GM21529 (cell line): ENCODE measurements at regions not wholly inside any gene's neighbourhood (a gene's known extent, or its start where the extent isn't known, plus 50 kb on each side); places are given as distances from the start of the nearest gene placed in this dataset.

Source experiments
- ATAC-seq: cut with Tn5 transposase; IDR thresholded peaks from one replicate; pipeline ENCODE4 v1.9.1; 2021; ENCODE audit not compliant: unreplicated experiment

DNA sequence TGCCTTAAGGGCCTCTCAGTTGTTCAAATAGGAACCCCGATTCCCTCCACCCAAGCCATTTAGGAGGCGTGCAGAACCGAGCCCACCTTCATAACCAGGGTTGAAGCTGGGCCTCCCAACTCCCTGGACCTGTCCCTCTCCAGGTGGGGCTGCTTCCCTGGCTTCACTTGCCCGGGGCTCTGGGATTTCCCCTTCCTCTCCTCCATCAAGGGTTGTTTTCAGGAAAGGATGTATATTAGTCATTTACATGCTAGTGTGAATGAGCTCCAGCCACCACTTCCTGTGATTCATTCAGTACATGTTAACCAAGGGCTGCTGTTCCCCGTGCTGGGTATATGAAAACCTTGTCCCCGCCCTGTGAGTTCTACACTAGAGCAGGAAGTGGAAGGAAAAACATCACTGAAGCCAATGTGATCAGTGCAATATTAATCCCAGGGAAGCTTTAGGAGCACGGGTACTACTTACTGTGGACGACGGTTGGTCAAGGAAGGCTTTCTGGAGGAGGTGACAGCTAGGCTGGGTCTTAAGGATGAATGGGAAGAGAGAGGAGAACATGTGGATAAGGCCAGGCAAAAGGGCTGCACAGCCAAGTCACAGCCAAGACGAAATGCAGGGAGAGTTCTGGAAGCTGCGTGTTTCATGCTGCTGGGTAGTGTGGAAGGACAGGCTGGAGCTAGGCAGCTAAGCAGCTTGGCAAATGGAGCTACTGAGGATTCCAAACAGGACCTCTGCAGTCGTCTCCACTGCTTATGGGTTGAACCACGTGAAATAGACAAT lies 150.1 kb upstream of the SHH start:
- ATAC-seq: no peak

DNA sequence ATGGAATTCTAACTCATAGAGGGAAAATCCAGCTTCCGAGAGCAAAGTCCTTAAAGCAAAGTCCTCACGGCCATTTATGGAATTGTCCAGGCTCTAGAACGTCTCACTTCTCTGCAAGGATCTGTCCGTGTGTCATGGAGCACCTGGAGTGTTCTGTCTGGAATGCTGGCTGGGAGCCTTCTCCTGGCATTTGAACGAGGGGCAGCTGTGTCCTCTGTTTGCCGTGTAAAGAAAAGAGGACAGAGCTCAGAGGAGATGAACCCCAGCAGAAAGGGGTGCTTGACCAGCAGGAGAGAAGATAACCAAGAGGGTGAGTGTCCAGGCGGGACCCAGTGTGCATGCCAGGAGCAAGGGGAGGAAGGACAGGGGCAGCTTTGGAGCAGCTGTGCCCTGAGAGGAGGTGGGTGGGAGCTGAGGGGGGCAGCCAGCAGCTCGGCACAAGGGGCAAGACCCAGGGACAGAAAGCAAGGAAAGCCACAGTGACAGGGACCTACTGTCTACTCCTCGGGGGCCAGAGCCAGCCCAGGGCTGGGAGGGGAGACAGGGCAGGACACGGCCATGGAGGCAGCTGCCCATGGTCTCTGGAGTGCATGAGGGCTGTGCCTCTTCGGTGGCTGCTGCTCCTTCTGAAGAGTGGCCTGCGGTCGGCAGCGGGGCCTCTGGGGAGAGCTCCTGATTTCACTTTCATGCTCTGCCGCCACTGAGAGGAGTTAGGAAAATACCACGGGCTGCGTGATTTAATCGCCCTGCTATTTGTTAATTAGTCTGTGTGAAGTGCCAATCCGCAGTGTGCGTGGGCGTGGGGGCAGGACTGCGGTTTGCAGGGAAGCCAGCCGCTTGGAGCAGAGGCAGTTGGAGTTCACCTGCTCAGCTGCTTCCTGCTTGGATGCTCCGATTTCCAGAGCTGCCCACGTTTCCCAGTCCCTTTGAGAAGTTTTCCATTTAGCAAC lies 149.3 kb upstream of the SHH start:
- no peak for ATAC-seq

DNA sequence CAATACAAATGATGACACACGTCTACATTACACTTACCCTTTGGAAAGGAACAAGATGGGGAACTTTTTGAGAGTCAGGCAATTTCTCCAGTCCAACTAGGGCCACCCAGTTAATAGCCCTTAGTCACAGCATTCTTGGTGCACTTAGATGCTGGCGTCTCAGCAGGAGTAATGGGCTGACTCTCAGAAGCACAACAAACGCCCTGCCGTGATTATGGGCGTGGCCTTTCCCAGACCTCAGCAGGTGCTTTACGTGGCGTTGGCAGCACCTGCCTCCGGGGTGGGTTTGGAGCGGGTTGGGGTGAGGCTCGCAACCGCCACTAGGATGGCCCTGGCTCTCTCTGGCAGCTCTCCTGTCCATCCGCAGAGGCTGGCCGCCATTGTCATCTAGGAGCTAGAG lies 147.6 kb upstream of the SHH start:
- ATAC-seq: no peak

DNA sequence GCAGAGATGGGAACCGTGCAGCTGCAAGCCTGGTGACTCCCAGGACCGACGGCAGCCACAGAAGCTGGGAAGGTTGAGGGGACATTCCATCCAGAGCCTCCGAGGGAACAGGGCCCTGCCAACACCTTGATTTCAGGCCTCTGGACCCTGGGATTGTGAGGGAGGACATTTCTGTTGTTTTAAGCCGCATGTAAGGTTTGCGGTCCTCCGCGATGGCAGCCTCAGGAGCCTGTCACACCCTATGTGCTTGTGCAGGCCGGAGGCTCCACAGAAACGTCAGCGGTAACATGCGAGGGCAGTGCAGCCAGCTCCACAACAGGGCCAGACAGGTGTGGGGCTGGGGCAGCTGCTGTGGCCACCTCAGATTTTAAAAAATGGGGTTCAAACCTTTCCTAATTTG lies 144.7 kb upstream of the SHH start:
- no peak for ATAC-seq

GRCh38 chr7:155955367-155955635 lies 143.0 kb upstream of the SHH start:
- no peak for ATAC-seq

- no peak for ATAC-seq
Measured at GRCh38 chr7:155954550-155955366, 142.5 kb upstream of the SHH start.

- no peak for ATAC-seq
Measured at GRCh38 chr7:155953781-155954549, 141.7 kb upstream of the SHH start.

DNA sequence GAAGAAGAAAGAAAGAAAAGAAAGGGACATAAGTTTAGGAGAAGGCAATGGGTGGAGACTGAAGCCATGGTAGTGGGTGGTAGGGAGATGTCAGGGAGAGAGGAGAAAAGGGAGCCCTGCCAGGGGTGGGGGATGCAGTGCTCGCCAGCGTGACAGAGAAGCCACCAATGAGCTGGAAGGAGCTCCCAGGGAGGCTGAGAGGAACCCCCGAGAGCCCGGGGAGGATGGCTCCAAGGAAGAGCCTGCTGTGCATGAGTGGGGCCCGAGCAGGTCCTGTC lies 141.2 kb upstream of the SHH start:
- ATAC-seq: no peak

DNA sequence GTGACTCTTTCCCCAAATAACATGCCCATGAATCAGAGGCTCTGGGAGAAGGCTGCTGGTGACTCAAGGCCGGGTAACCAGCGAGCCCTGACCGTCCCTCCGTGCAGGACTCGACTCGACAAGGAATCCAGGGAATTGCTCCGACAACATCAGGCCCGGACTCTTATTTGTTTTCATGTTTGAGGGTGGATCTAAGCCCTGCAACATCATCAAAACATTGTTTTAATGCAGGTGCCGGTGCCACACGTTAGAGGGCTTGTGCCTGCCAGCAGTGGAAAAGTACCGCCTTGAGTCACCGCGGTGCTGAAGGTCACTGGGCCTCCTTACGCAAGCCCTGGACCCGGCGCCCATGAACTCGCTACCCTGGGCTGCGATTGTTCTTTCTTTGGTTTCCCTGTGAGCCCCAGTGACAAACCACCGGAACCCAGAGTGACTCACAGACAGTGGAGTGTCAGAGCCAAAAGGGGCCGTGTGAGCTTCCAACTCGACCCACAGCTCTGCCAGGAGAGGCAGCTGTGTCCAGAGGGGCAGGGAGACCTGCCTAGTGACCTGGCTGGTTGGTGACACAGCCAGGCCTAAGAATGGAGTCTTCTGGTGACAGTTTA lies 139.4 kb upstream of the SHH start:
- ATAC-seq: no peak

- no peak for ATAC-seq
Measured at GRCh38 chr7:155950898-155951553, 138.8 kb upstream of the SHH start.

GRCh38 chr7:155948845-155949244 lies 136.6 kb upstream of the SHH start:
- no peak for ATAC-seq

DNA sequence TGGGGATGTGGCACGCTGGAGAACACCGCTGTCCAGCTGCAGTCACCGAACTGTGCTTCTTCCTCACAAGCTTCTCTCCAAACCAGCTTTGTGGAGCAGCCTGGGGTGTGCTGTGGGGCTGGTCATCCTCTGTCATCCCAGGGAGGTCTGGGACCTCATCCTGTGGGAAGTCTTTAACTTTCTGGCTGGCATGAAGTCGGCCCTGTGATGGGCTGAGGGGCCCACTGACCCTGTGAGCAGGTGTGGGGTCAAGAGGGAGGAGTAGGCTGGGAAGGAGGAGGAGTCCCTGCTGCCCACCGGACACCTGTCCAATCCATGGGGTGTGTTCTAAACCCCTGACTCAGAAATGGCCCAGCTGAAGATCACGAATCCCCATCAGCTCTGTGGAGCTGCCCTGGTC lies 136.2 kb upstream of the SHH start:
- ATAC-seq: no peak

DNA sequence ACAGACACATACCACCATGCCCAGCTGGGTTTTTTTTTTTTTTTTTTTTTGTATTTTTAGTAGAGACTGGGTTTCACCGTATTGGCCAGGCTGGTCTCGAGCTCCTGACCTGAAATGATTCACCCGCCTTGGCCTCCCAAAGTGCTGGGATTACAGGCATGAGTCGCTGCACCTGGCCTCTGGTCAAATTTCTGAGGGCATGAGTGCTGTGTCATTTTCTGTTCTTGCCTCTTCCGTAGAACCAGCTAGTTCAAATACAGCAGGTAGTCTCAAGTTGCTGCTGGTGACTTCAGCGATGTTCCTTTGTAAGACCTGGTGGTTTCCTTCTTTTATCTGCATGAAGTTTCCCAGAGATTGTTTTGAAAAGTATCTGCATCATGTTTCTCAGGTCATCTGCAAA lies 134.8 kb upstream of the SHH start:
- ATAC-seq: no peak

GRCh38 chr7:155945670-155946325 lies 133.5 kb upstream of the SHH start:
- no peak for ATAC-seq

DNA sequence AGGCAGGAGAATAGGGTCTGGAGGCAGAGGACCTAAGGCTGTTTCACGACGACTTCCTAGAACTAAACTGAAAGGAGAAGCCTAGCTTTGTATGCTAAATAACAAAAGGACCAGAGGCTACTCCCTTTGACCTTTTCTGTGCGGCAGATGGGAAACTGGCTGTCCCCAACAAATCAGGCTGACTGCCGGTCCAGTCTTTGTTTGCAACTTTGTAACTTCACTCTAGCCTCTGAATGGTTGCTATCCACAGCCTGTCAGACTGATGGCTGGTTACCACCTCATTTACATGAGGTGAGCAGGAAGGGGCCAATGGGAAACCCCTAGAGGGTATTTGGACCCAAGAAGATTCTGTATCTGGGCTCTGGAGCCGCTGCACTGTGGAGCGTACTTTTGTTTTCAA lies 132.6 kb upstream of the SHH start:
- no peak for ATAC-seq

- ATAC-seq: no peak
Measured at GRCh38 chr7:155943251-155943899, 131.1 kb upstream of the SHH start.

- ATAC-seq: no peak
Measured at GRCh38 chr7:155942226-155942950, 130.1 kb upstream of the SHH start.

DNA sequence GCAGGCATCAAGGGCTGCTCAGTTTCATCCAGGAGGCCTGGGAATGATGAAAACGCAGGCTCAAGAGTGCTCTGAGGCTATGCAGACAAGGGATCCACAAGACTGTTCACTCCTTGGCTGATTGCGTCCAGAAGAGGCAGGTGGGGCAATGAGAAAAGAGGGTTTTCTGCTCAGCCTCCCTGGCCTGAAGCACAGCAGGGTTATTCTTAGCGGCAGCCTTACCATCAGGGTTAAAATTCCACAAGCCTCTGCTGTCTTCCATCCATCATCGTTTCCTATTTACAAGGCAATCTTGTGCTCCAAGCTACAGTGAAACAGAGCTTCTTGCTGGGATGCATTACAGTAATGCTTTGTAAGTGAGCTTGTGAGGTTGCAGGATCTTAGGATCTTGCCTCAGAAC lies 129.4 kb upstream of the SHH start:
- no peak for ATAC-seq

DNA sequence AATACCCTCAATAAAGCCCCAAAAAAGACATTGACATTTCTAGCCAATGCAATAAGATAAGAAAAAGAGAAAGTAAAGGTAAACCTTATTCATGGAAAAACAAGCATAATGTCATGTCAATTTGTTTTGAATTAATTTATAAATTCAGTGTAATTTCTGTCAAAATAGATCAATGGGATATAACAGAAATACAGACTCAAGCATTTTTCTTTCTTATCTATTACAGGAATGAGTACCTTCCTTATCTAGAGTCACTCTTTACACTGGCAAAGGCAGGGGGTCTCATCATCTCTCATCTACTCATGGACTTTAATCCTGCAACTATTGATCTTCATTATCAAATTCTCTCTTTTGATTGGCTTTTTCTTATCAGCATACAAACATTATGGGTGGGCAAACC lies 127.1 kb upstream of the SHH start:
- no peak for ATAC-seq
